Neural progenitor cell (in vitro differentiated cells): ENCODE measurements at regions not wholly inside any gene's neighbourhood (a gene's known extent, or its start where the extent isn't known, plus 50 kb on each side); places are given as distances from the start of the nearest gene placed in this dataset.

Source experiments
- DNase-seq: peaks from one replicate; pipeline ENCODE4 v3.0.0-alpha.2; 2016; ENCODE audit warnings: low spot score
- H2AFZ ChIP-seq: fragments of 200-600 bp; sonication (generic); replicated peaks from 2 replicates; pipeline ENCODE4 v1.6.1; 2016; ENCODE audit warnings: antibody characterized with exemption
- H3F3A ChIP-seq: fragments of 200-600 bp; sonication (generic); 2 replicates; pipeline ENCODE4 v1.6.1; 2016; ENCODE audit warnings: antibody characterized with exemption, low read depth
- H3K27ac ChIP-seq: fragments of 200-600 bp; sonication (generic); 2 replicates; pipeline ENCODE4 v1.5.1; 2016; ENCODE audit warnings: mild to moderate bottlenecking
- H3K27me3 ChIP-seq: fragments of 200-600 bp; sonication (generic); 2 replicates; pipeline ENCODE4 v1.6.1; 2016; ENCODE audit warnings: mild to moderate bottlenecking, moderate library complexity
- H3K36me3 ChIP-seq: fragments of 200-600 bp; sonication (generic); 2 replicates; pipeline ENCODE4 v1.5.1; 2016
- H3K4me1 ChIP-seq: fragments of 200-600 bp; sonication (generic); 2 replicates; pipeline ENCODE4 v1.6.1; 2016; ENCODE audit warnings: mixed run types
- H3K4me2 ChIP-seq: fragments of 200-600 bp; sonication (generic); 2 replicates; pipeline ENCODE4 v1.6.1; 2016
- H3K4me3 ChIP-seq: fragments of 200-600 bp; sonication (generic); 2 replicates; pipeline ENCODE4 v1.5.1; 2016
- H3K79me2 ChIP-seq: fragments of 200-600 bp; sonication (generic); 2 replicates; pipeline ENCODE4 v1.6.1; 2016; ENCODE audit warnings: low read depth
- H3K9ac ChIP-seq: fragments of 200-600 bp; sonication (generic); 2 replicates; pipeline ENCODE4 v1.6.1; 2016
- H3K9me3 ChIP-seq: fragments of 200-600 bp; sonication (generic); 2 replicates; pipeline ENCODE4 v1.5.1; 2016; ENCODE audit warnings: low read depth
- H4K20me1 ChIP-seq: fragments of 200-600 bp; sonication (generic); 2 replicates; pipeline ENCODE4 v1.6.1; 2016; ENCODE audit warnings: low read depth
- H3K27ac Mint-ChIP-seq: 3 replicates; pipeline ENCODE4 v1.8.0; 2021; ENCODE audit warnings: mixed read lengths
- H3K27me3 Mint-ChIP-seq: 2 replicates; pipeline ENCODE4 v1.8.0; 2022; ENCODE audit warnings: low read depth, mild to moderate bottlenecking, inconsistent platforms, moderate library complexity, mixed read lengths; ENCODE audit not compliant: insufficient read depth
- H3K36me3 Mint-ChIP-seq: 3 replicates; pipeline ENCODE4 v1.8.0; 2021; ENCODE audit warnings: mixed read lengths
- H3K4me1 Mint-ChIP-seq: 3 replicates; pipeline ENCODE4 v1.8.0; 2021; ENCODE audit warnings: mixed read lengths
- H3K4me3 Mint-ChIP-seq: 3 replicates; pipeline ENCODE4 v1.8.0; 2021; ENCODE audit warnings: mild to moderate bottlenecking, moderate library complexity, mixed read lengths
- H3K9me3 Mint-ChIP-seq: 3 replicates; pipeline ENCODE4 v1.8.0; 2020; ENCODE audit warnings: mixed read lengths
- EZH2 ChIP-seq: fragments of 200-600 bp; sonication (generic); IDR thresholded peaks from 2 replicates; pipeline ENCODE4 v1.6.1; 2017; ENCODE audit warnings: antibody characterized with exemption, mild to moderate bottlenecking, moderate library complexity
- EZH2phosphoT487 ChIP-seq: fragments of 200-600 bp; sonication (generic); IDR thresholded peaks from 2 replicates; pipeline ENCODE4 v1.6.1; 2017; ENCODE audit warnings: antibody characterized with exemption
- TF ChIP-seq, protein P1 (sequence below): fragments of 200-600 bp; sonication (generic); IDR thresholded peaks from 2 replicates; pipeline ENCODE4 v1.5.1; 2017; ENCODE audit warnings: antibody characterized with exemption, mild to moderate bottlenecking

DNA sequence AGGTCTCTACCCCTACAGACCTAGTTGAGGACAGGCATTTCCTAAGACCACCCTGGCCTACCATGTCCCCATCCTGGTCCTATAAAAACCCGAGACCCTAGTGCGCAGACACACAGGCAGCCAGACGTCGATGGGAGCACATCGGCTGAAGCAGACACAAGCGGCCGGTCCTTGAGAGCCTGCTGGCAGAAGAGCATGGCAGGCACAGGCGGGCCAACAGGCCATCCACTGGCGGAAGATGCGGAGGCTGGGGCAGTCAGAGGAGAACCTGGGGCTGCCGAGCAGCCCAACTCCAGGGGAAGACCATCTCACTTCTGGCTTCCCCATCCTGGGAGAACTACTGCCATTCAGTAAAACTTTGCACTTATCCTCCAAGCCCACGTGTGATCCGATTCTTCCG is 396.8 kb downstream of the AEBP2 start:
- Histone ChIP-seq H3K9ac (no peak overlapping the region), H2AFZ (no peak overlapping the region), H3K27me3 (no peaks in the 10 kb centered on the region), H3K27ac (no peak overlapping the region), H3K4me2 (no peak overlapping the region), H3K4me3 (no peak overlapping the region), H3K4me1 (no peaks in the 10 kb centered on the region), H3K36me3 (no peaks in the 10 kb centered on the region), H3K9me3 (no peaks in the 10 kb centered on the region), H3K79me2 (no peaks in the 10 kb centered on the region), H3F3A (no peaks in the 10 kb centered on the region), H4K20me1 (no peaks in the 10 kb centered on the region)
- no peaks in the 10 kb centered on the region for H3K4me1 Mint-ChIP-seq
- no peaks in the 10 kb centered on the region for H3K9me3 Mint-ChIP-seq
- no peak for DNase-seq
- no peak overlapping the region for H3K27ac Mint-ChIP-seq
- H3K4me3 Mint-ChIP-seq, result no peak overlapping the region
- H3K36me3 Mint-ChIP-seq, result no peaks in the 10 kb centered on the region
- TF ChIP-seq EZH2 (no peak), EZH2phosphoT487 (no peak)
- TF ChIP-seq, protein P1, sequence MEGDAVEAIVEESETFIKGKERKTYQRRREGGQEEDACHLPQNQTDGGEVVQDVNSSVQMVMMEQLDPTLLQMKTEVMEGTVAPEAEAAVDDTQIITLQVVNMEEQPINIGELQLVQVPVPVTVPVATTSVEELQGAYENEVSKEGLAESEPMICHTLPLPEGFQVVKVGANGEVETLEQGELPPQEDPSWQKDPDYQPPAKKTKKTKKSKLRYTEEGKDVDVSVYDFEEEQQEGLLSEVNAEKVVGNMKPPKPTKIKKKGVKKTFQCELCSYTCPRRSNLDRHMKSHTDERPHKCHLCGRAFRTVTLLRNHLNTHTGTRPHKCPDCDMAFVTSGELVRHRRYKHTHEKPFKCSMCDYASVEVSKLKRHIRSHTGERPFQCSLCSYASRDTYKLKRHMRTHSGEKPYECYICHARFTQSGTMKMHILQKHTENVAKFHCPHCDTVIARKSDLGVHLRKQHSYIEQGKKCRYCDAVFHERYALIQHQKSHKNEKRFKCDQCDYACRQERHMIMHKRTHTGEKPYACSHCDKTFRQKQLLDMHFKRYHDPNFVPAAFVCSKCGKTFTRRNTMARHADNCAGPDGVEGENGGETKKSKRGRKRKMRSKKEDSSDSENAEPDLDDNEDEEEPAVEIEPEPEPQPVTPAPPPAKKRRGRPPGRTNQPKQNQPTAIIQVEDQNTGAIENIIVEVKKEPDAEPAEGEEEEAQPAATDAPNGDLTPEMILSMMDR, result no peak
- no peaks in the 10 kb centered on the region for H3K27me3 Mint-ChIP-seq

DNA sequence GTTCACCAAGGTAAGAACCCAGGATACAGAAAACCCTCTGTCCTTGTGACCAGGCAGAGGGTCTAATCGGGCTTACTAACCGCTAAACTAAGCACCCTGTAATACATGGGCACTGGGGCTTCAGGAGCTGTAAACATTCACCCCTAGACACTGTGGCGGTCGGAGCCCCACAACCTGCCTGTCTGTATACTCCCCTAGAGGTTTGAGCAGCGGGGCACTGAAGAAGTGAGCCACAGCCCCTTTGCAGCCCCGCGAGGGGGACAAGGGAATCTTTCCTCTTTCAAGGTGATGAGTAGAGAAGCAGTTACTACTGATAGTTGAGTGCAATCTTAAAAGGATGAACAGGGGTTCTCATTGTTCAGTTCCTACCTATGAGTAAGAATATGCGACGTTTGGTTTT is 397.2 kb downstream of the AEBP2 start:
- H3K27me3 ChIP-seq, result no peaks in the 10 kb centered on the region
- H3K4me3 ChIP-seq, result no peak overlapping the region
- no peaks in the 10 kb centered on the region for H3K79me2 ChIP-seq
- Mint-ChIP-seq H3K4me1 (no peaks in the 10 kb centered on the region), H3K27ac (no peak overlapping the region), H3K9me3 (no peaks in the 10 kb centered on the region), H3K4me3 (no peak overlapping the region), H3K27me3 (no peaks in the 10 kb centered on the region), H3K36me3 (no peaks in the 10 kb centered on the region)
- no peaks in the 10 kb centered on the region for H3K9me3 ChIP-seq
- H3K27ac ChIP-seq, result no peak overlapping the region
- H3F3A ChIP-seq, result no peaks in the 10 kb centered on the region
- TF ChIP-seq EZH2 (no peak), EZH2phosphoT487 (no peak)
- no peak overlapping the region for H2AFZ ChIP-seq
- no peak overlapping the region for H3K4me2 ChIP-seq
- H4K20me1 ChIP-seq, result no peaks in the 10 kb centered on the region
- H3K9ac ChIP-seq, result no peak overlapping the region
- DNase-seq, result no peak
- no peaks in the 10 kb centered on the region for H3K4me1 ChIP-seq
- no peaks in the 10 kb centered on the region for H3K36me3 ChIP-seq

DNA sequence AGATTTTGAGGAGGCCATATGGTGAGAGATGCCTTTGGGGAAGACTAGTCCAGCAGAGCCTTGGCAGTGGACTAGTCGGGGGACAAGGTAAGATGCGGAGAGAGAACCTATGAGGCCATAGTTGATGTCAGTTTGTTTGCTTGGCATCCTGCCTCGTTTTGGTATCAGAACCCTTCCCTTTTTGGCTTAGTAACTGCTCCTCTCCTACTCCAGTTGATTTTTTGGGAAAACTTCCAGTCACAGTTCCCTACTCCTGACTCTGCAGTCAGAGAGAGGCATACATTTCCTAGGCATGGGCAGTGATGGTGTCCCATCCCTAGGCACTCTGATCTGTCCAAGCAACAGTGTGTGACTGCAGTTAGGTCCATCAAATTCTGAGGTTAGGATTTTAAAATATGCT is 398.3 kb downstream of the AEBP2 start:
- Mint-ChIP-seq H3K27ac (no peak overlapping the region), H3K4me3 (no peak overlapping the region), H3K36me3 (no peaks in the 10 kb centered on the region), H3K4me1 (no peaks in the 10 kb centered on the region), H3K27me3 (no peaks in the 10 kb centered on the region), H3K9me3 (no peaks in the 10 kb centered on the region)
- Histone ChIP-seq H3K27me3 (no peaks in the 10 kb centered on the region), H3K79me2 (no peaks in the 10 kb centered on the region), H3K4me2 (no peak overlapping the region), H3K4me3 (no peak overlapping the region), H4K20me1 (no peaks in the 10 kb centered on the region), H3K9ac (no peak overlapping the region), H2AFZ (no peak overlapping the region), H3K36me3 (no peaks in the 10 kb centered on the region), H3K27ac (no peak overlapping the region), H3K9me3 (no peaks in the 10 kb centered on the region), H3F3A (no peaks in the 10 kb centered on the region), H3K4me1 (no peaks in the 10 kb centered on the region)
- TF ChIP-seq, protein P1, result no peak
- TF ChIP-seq EZH2phosphoT487 (no peak), EZH2 (no peak)
- no peak for DNase-seq

DNA sequence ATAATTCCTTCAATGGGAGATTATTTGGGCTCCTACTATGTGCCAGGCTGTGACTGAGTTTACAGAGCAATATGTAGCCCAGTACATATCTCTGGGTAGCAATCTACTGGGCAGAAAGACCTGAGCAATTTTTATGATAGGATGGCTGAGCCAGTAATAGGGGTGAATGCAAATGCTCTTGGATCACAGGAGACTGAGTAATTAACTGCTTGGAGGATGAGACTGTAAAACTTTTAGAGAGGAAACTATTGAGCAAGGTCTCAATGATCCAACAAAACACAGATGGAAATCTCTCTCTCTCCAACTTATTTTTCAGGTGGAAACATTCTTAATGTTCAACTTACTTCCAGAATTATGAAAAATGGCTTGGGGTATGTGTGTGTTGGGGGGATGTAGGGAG is 402.2 kb downstream of the AEBP2 start:
- Histone ChIP-seq H3K9me3 (no peaks in the 10 kb centered on the region), H2AFZ (no peak overlapping the region)

More for the DNA sequence above, 402.2 kb downstream of the AEBP2 start:
- Histone ChIP-seq H3K4me2 (no peak overlapping the region), H3K27ac (no peak overlapping the region), H3K4me3 (no peak overlapping the region), H4K20me1 (no peaks in the 10 kb centered on the region), H3K27me3 (no peaks in the 10 kb centered on the region), H3K36me3 (no peaks in the 10 kb centered on the region), H3F3A (no peaks in the 10 kb centered on the region), H3K9ac (no peak overlapping the region), H3K4me1 (no peaks in the 10 kb centered on the region), H3K79me2 (no peaks in the 10 kb centered on the region)
- no peak overlapping the region for H3K4me3 Mint-ChIP-seq
- no peak for TF ChIP-seq EZH2
- TF ChIP-seq, protein P1, result no peak
- TF ChIP-seq EZH2phosphoT487, result no peak
- H3K4me1 Mint-ChIP-seq, result no peaks in the 10 kb centered on the region
- no peaks in the 10 kb centered on the region for H3K27me3 Mint-ChIP-seq
- no peak overlapping the region for H3K27ac Mint-ChIP-seq
- H3K9me3 Mint-ChIP-seq, result no peaks in the 10 kb centered on the region
- H3K36me3 Mint-ChIP-seq, result no peaks in the 10 kb centered on the region
- DNase-seq, result no peak
